ENCODE measurements at regions not wholly inside any gene's neighbourhood (a gene's known extent, or its start where the extent isn't known, plus 50 kb on each side); places are given as distances from the start of the nearest gene placed in this dataset.
"Not testable (repeated sequence)": the region's sequence is repeated elsewhere in the genome, so short reads cannot be mapped to it uniquely, and the experiment has no call there.

DNA sequence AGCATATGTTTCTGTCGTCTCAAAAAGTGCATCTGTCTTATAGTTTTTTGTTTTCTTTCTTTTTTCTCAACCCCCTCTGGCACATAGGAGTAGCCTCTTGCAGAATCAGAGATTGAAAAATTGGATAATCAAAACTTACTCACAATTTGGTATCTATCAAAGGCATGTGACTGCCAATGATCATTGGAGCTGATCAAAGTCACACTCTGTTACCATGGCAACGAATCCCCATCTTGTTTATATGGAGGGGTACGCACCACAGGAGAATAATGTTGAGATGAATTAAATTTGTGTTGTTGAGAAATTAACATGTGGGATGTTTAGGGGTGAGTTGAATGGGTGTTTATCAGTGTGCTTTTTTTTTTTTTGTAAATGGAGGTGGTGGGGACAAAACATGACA lies 458.3 kb upstream of the FANCL start:
- Histone ChIP-seq H4K20me1 (ENCODE audit: insufficient read depth, low read length) (no peaks in the 10 kb centered on the region), H3K4me1 (ENCODE audit: low read length) (no peaks in the 10 kb centered on the region), H3K4me3 (ENCODE audit: low read length) (no peak overlapping the region), H3K4me2 (ENCODE audit: low read depth, low read length) (no peak overlapping the region), H3F3A (ENCODE audit: insufficient read depth, low read length) (no peaks in the 10 kb centered on the region), H3K36me3 (replicated peaks; ENCODE audit: insufficient read depth, low read length) (no peaks in the 10 kb centered on the region), H3K27me3 (replicated peaks; ENCODE audit: insufficient read depth, low read length) (no peaks in the 10 kb centered on the region), H3K27ac (ENCODE audit: low read length) (no peak overlapping the region), H3K9me3 (replicated peaks; ENCODE audit: insufficient read depth, low read length) (no peaks in the 10 kb centered on the region), H3K9ac (ENCODE audit: low read length) (no peak overlapping the region), H3K79me2 (ENCODE audit: low read length) (no peaks in the 10 kb centered on the region), H3K9me2 (replicated peaks; ENCODE audit: insufficient read depth, low read length) (no peaks in the 10 kb centered on the region), H2AFZ (ENCODE audit: low read length) (no peak overlapping the region)
- TF ChIP-seq EZH2phosphoT487 (IDR thresholded peaks at IDR 0.05; ENCODE audit: low read length) (no peak), EZH2 (optimal IDR thresholded peaks at IDR 0.05; ENCODE audit: low read depth, low read length) (no peak)
- TF ChIP-seq, protein P1, sequence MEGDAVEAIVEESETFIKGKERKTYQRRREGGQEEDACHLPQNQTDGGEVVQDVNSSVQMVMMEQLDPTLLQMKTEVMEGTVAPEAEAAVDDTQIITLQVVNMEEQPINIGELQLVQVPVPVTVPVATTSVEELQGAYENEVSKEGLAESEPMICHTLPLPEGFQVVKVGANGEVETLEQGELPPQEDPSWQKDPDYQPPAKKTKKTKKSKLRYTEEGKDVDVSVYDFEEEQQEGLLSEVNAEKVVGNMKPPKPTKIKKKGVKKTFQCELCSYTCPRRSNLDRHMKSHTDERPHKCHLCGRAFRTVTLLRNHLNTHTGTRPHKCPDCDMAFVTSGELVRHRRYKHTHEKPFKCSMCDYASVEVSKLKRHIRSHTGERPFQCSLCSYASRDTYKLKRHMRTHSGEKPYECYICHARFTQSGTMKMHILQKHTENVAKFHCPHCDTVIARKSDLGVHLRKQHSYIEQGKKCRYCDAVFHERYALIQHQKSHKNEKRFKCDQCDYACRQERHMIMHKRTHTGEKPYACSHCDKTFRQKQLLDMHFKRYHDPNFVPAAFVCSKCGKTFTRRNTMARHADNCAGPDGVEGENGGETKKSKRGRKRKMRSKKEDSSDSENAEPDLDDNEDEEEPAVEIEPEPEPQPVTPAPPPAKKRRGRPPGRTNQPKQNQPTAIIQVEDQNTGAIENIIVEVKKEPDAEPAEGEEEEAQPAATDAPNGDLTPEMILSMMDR (IDR thresholded peaks at IDR 0.05; ENCODE audit: low read length) = no peak
- DNase-seq = no peak

DNA sequence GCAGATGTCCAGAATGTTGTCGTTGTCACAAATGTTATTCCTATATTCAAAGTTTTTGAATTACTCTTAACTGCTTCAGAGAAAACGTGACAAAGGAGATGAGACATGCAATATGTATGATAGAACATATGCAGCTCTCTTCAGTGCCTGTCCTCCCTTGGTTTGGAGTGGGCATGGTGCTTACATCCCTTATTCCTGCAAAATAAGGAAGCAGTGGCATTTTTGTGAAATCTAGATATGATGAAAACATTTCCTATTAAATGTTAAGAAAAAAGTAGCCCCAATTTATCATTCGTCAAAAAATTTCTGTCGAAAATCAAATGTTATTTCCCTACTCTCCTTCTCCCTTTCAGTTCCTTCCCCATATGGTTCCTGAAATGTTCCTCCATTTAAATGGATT lies 457.5 kb upstream of the FANCL start:
- no peaks in the 10 kb centered on the region for H3K9me3 ChIP-seq (replicated peaks; ENCODE audit: insufficient read depth, low read length)
- H3K4me2 ChIP-seq (ENCODE audit: low read depth, low read length) = no peak overlapping the region
- no peaks in the 10 kb centered on the region for H3K36me3 ChIP-seq (replicated peaks; ENCODE audit: insufficient read depth, low read length)
- no peak overlapping the region for H3K27ac ChIP-seq (ENCODE audit: low read length)
- TF ChIP-seq EZH2 (optimal IDR thresholded peaks at IDR 0.05; ENCODE audit: low read depth, low read length) (no peak), EZH2phosphoT487 (IDR thresholded peaks at IDR 0.05; ENCODE audit: low read length) (no peak)
- TF ChIP-seq, protein P1 (IDR thresholded peaks at IDR 0.05; ENCODE audit: low read length) = no peak
- H3K79me2 ChIP-seq (ENCODE audit: low read length) = no peaks in the 10 kb centered on the region
- H3K4me1 ChIP-seq (ENCODE audit: low read length) = no peaks in the 10 kb centered on the region
- H3F3A ChIP-seq (ENCODE audit: insufficient read depth, low read length) = no peaks in the 10 kb centered on the region
- H4K20me1 ChIP-seq (ENCODE audit: insufficient read depth, low read length) = no peaks in the 10 kb centered on the region
- H3K9me2 ChIP-seq (replicated peaks; ENCODE audit: insufficient read depth, low read length) = no peaks in the 10 kb centered on the region
- H3K27me3 ChIP-seq (replicated peaks; ENCODE audit: insufficient read depth, low read length) = no peaks in the 10 kb centered on the region
- DNase-seq = no peak
- H2AFZ ChIP-seq (ENCODE audit: low read length) = no peak overlapping the region
- H3K9ac ChIP-seq (ENCODE audit: low read length) = no peak overlapping the region
- no peak overlapping the region for H3K4me3 ChIP-seq (ENCODE audit: low read length)

DNA sequence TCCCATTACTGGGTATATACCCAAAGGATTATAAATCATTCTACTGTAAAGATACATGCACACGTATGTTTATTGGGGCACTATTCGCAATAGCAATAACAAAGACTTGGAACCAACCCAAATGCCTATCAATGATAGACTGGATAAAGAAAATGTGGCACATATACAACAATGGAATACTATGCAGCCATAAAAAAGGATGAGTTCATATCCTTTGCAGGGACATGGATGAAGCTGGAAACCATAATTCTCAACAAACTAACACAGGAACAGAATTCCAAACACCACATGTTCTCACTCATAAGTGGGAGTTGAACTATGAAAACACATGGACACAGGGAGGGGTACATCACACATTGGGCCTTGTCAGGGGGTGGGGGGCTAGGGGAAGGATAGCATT lies 453.0 kb upstream of the FANCL start:
- not testable (repeated sequence) for H3K9me3 ChIP-seq (replicated peaks; ENCODE audit: insufficient read depth, low read length); H3K79me2 ChIP-seq (ENCODE audit: low read length); H4K20me1 ChIP-seq (ENCODE audit: insufficient read depth, low read length); H3K4me2 ChIP-seq (ENCODE audit: low read depth, low read length); H3K36me3 ChIP-seq (replicated peaks; ENCODE audit: insufficient read depth, low read length); H3K9ac ChIP-seq (ENCODE audit: low read length); DNase-seq; H3K4me1 ChIP-seq (ENCODE audit: low read length); H3K27ac ChIP-seq (ENCODE audit: low read length); H3K27me3 ChIP-seq (replicated peaks; ENCODE audit: insufficient read depth, low read length); H2AFZ ChIP-seq (ENCODE audit: low read length); H3K9me2 ChIP-seq (replicated peaks; ENCODE audit: insufficient read depth, low read length); H3F3A ChIP-seq (ENCODE audit: insufficient read depth, low read length); H3K4me3 ChIP-seq (ENCODE audit: low read length)

- DNase-seq; H3K79me2 ChIP-seq (ENCODE audit: low read length); H3K9me2 ChIP-seq (replicated peaks; ENCODE audit: insufficient read depth, low read length); H3F3A ChIP-seq (ENCODE audit: insufficient read depth, low read length); H4K20me1 ChIP-seq (ENCODE audit: insufficient read depth, low read length); H3K27me3 ChIP-seq (replicated peaks; ENCODE audit: insufficient read depth, low read length); H3K36me3 ChIP-seq (replicated peaks; ENCODE audit: insufficient read depth, low read length); H3K4me3 ChIP-seq (ENCODE audit: low read length); H3K9ac ChIP-seq (ENCODE audit: low read length); H2AFZ ChIP-seq (ENCODE audit: low read length); H3K4me2 ChIP-seq (ENCODE audit: low read depth, low read length); H3K27ac ChIP-seq (ENCODE audit: low read length); H3K9me3 ChIP-seq (replicated peaks; ENCODE audit: insufficient read depth, low read length): not testable (repeated sequence)
- H3K4me1 ChIP-seq (ENCODE audit: low read length) = peaks cover 11% of the 10 kb centered on the region
Observed at GRCh38 chr2:58691041-58691440, 449.9 kb upstream of the FANCL start.

Measured in MM.1S (cell line).